ENCODE measurements at regions not wholly inside any gene's neighbourhood (a gene's known extent, or its start where the extent isn't known, plus 50 kb on each side); places are given as distances from the start of the nearest gene placed in this dataset.
A peak's percentile ranks its signal among the peaks of the same experiment; 100 is the strongest.

- Histone ChIP-seq H3K79me2 (replicated peaks; ENCODE audit: insufficient read depth) (no peaks in the 10 kb centered on the region), H3K4me1 (ENCODE audit: insufficient read depth) (no peaks in the 10 kb centered on the region), H3K4me3 (no peak overlapping the region), H3K4me2 (no peak overlapping the region), H3K27ac (ENCODE audit: low read depth) (no peak overlapping the region), H3F3A (replicated peaks; ENCODE audit: low read depth) (no peaks in the 10 kb centered on the region), H3K36me3 (ENCODE audit: insufficient read depth) (no peaks in the 10 kb centered on the region), H3K9me2 (ENCODE audit: insufficient read depth) (no peaks in the 10 kb centered on the region; the same call in 1 of the 2 replicates), H2AFZ (peak overlapping the region; percentile 32; the same call in 1 of the 2 replicates), H3K27me3 (ENCODE audit: insufficient read depth) (no peaks in the 10 kb centered on the region), H4K20me1 (replicated peaks; ENCODE audit: insufficient read depth) (no peaks in the 10 kb centered on the region)
- Mint-ChIP-seq H3K27me3 (ENCODE audit: insufficient read depth, low read depth, poor library complexity) (no peaks in the 10 kb centered on the region), H3K9me3 (no peaks in the 10 kb centered on the region), H3K36me3 (ENCODE audit: low read depth) (no peaks in the 10 kb centered on the region), H3K27ac (no peak overlapping the region), H3K4me3 (no peak overlapping the region), H3K4me1 (no peaks in the 10 kb centered on the region)
- DNase-seq (ENCODE audit: low spot score) (no peak), ATAC-seq (no peak)
- TF ChIP-seq STAT1 (IDR thresholded peaks at IDR 0.05; ENCODE audit: unreplicated experiment) (no peak), ZNF331 (CRISPR knock-in tag; IDR thresholded peaks at IDR 0.05; ENCODE audit: low read depth) (no peak), NANOG (IDR thresholded peaks at IDR 0.05; ENCODE audit: borderline replicate concordance) (no peak), ZNF462 (CRISPR knock-in tag; IDR thresholded peaks at IDR 0.05) (no peak), REST (IDR thresholded peaks at IDR 0.05; ENCODE audit: unreplicated experiment) (no peak), JUNB (IDR thresholded peaks at IDR 0.05; ENCODE audit: unreplicated experiment) (no peak), POLR2AphosphoS5 (IDR thresholded peaks at IDR 0.05; ENCODE audit: low read depth) (no peak), ETS1 (IDR thresholded peaks at IDR 0.05) (no peak), CREB1 (CRISPR knock-in tag; IDR thresholded peaks at IDR 0.05; ENCODE audit: low read depth) (no peak), ZNF114 (CRISPR knock-in tag; IDR thresholded peaks at IDR 0.05) (no peak), CTCF (conservative IDR thresholded peaks at IDR 0.05; ENCODE audit: low read depth in 2 of 2) (no peak), EZH2phosphoT487 (IDR thresholded peaks at IDR 0.05; ENCODE audit: unreplicated experiment) (no peak), EZH2 (IDR thresholded peaks at IDR 0.05; ENCODE audit: low read depth, unreplicated experiment) (no peak)
These were observed 109.7 kb upstream of the DDX18 start for GRCh38 chr2:117704818-117705217.
